ENCODE measurements at regions not wholly inside any gene's neighbourhood (a gene's known extent, or its start where the extent isn't known, plus 50 kb on each side); places are given as distances from the start of the nearest gene placed in this dataset.

- DNase-seq (no peak), ATAC-seq (ENCODE audit: low read depth) (no peak)
- no peaks in the 10 kb centered on the region for H4K20me1 ChIP-seq (ENCODE audit: control insufficient read depth, insufficient read depth, low read length, poor library complexity, severe bottlenecking)
- CTCF ChIA-PET = no interaction called here
- H3K27me3 ChIP-seq (replicated peaks in 1 of 4; ENCODE audit: control extremely low read depth in 1 of 4, control insufficient read depth in 3 of 4, insufficient read depth in 4 of 4, low read length in 3 of 4) = no peaks in the 10 kb centered on the region
- H3K27ac ChIP-seq (ENCODE audit: low read length in 2 of 2) = no peak overlapping the region
- 85% methylated on average over 6 of the region's 6 CpGs for WGBS (ENCODE audit: insufficient coverage)
- no peak overlapping the region for H3K27ac Mint-ChIP-seq
- H3K4me1 ChIP-seq (ENCODE audit: control insufficient read depth in 2 of 2, insufficient read depth in 2 of 2, low read length in 2 of 2) = no peaks in the 10 kb centered on the region
- no peak overlapping the region for H2AFZ ChIP-seq (ENCODE audit: insufficient read depth, low read depth, low read length, poor library complexity, severe bottlenecking)
- intact Hi-C loops (cut with micrococcal nuclease) = no loop called here
- H3K9ac ChIP-seq (ENCODE audit: low read length) = no peak overlapping the region
- POLR2A ChIA-PET = no interaction called here
- H3K4me2 ChIP-seq (replicated peaks; ENCODE audit: low read depth, low read length, poor library complexity, severe bottlenecking) = no peak overlapping the region
- no peak overlapping the region for H3K4me3 ChIP-seq (ENCODE audit: control extremely low read depth in 1 of 5, extremely low read depth in 1 of 5, insufficient read depth in 1 of 5, low read depth in 2 of 5, low read length in 4 of 5)
- peaks cover 0 to 6% (median 0%) of the 10 kb centered on the region in 3 donors for H3K9me3 ChIP-seq (ENCODE audit: control extremely low read depth in 1 of 3, control insufficient read depth in 2 of 3, insufficient read depth in 1 of 3, low read length in 2 of 3)
- no peaks in the 10 kb centered on the region for H3K9me3 Mint-ChIP-seq (ENCODE audit: insufficient read depth)
- no peaks in the 10 kb centered on the region for H3K36me3 ChIP-seq (replicated peaks in 1 of 2; ENCODE audit: control extremely low read depth in 1 of 2, control insufficient read depth in 1 of 2, extremely low read depth in 1 of 2, insufficient read depth in 2 of 2, low read length in 1 of 2)
- TF ChIP-seq CTCF (IDR thresholded peaks at IDR 0.05) (no peak), EZH2 (IDR thresholded peaks at IDR 0.05; ENCODE audit: borderline replicate concordance, insufficient read depth, low read depth, low read length, poor library complexity, severe bottlenecking) (no peak)
- no peaks in the 10 kb centered on the region for H3K79me2 ChIP-seq (ENCODE audit: control insufficient read depth, insufficient read depth, low read length)
- H3K4me3 Mint-ChIP-seq = no peak overlapping the region
- H3K27me3 Mint-ChIP-seq = peaks cover 23% of the 10 kb centered on the region
- H3K4me1 Mint-ChIP-seq = no peaks in the 10 kb centered on the region
These were observed 251.4 kb downstream of the SOD2 start for GRCh38 chr6:159441704-159441981.

GRCh38 chr6:159440911-159441703 is 251.9 kb downstream of the SOD2 start:
- Histone ChIP-seq H3K36me3 (replicated peaks in 1 of 2; ENCODE audit: control extremely low read depth in 1 of 2, control insufficient read depth in 1 of 2, extremely low read depth in 1 of 2, insufficient read depth in 2 of 2, low read length in 1 of 2) (no peaks in the 10 kb centered on the region), H3K27ac (ENCODE audit: low read length in 2 of 2) (no peak overlapping the region), H3K27me3 (replicated peaks in 1 of 4; ENCODE audit: control extremely low read depth in 1 of 4, control insufficient read depth in 3 of 4, insufficient read depth in 4 of 4, low read length in 3 of 4) (no peaks in the 10 kb centered on the region), H3K9me3 (ENCODE audit: control extremely low read depth in 1 of 3, control insufficient read depth in 2 of 3, insufficient read depth in 1 of 3, low read length in 2 of 3) (peaks cover 0 to 6% (median 0%) of the 10 kb centered on the region in 3 donors), H3K79me2 (ENCODE audit: control insufficient read depth, insufficient read depth, low read length) (no peaks in the 10 kb centered on the region), H3K9ac (ENCODE audit: low read length) (no peak overlapping the region), H2AFZ (ENCODE audit: insufficient read depth, low read depth, low read length, poor library complexity, severe bottlenecking) (no peak overlapping the region), H4K20me1 (ENCODE audit: control insufficient read depth, insufficient read depth, low read length, poor library complexity, severe bottlenecking) (no peaks in the 10 kb centered on the region), H3K4me3 (ENCODE audit: control extremely low read depth in 1 of 5, extremely low read depth in 1 of 5, insufficient read depth in 1 of 5, low read depth in 2 of 5, low read length in 4 of 5) (no peak overlapping the region), H3K4me2 (replicated peaks; ENCODE audit: low read depth, low read length, poor library complexity, severe bottlenecking) (no peak overlapping the region), H3K4me1 (ENCODE audit: control insufficient read depth in 2 of 2, insufficient read depth in 2 of 2, low read length in 2 of 2) (no peaks in the 10 kb centered on the region)
- DNase-seq = no peak
- TF ChIP-seq EZH2 (IDR thresholded peaks at IDR 0.05; ENCODE audit: borderline replicate concordance, insufficient read depth, low read depth, low read length, poor library complexity, severe bottlenecking) (no peak), CTCF (IDR thresholded peaks at IDR 0.05) (no peak)
- Mint-ChIP-seq H3K4me3 (no peak overlapping the region), H3K9me3 (ENCODE audit: insufficient read depth) (no peaks in the 10 kb centered on the region), H3K27ac (no peak overlapping the region), H3K4me1 (no peaks in the 10 kb centered on the region), H3K27me3 (peaks cover 25% of the 10 kb centered on the region)
- ChIA-PET CTCF (no interaction called here), POLR2A (no interaction called here)
- ATAC-seq (ENCODE audit: low read depth) = no peak
- intact Hi-C loops (cut with micrococcal nuclease) = no loop called here
- WGBS (ENCODE audit: insufficient coverage) = 79% methylated on average over 3 of the region's 7 CpGs

Measured in B cell (primary cell).